ENCODE measurements at regions not wholly inside any gene's neighbourhood (a gene's known extent, or its start where the extent isn't known, plus 50 kb on each side); places are given as distances from the start of the nearest gene placed in this dataset.

GRCh38 chrX:39809331-39809730 is 288.4 kb downstream of the BCOR start:
- no peak overlapping the region for H3K4me3 ChIP-seq (ENCODE audit: low read length)
- H3K27ac ChIP-seq (ENCODE audit: low read depth, low read length) = no peak overlapping the region

GRCh38 chrX:39810901-39811300 is 286.9 kb downstream of the BCOR start:
- Histone ChIP-seq H3K4me3 (ENCODE audit: low read length) (no peak overlapping the region), H3K9me3 (ENCODE audit: control insufficient read depth, insufficient read depth, low read length) (no peaks in the 10 kb centered on the region), H3K4me2 (ENCODE audit: low read length) (no peak overlapping the region), H4K20me1 (ENCODE audit: control insufficient read depth, insufficient read depth, low read depth, low read length) (no peaks in the 10 kb centered on the region), H3K4me1 (ENCODE audit: control insufficient read depth, low read length) (peaks cover 8% of the 10 kb centered on the region), H3K27me3 (ENCODE audit: control insufficient read depth, low read length) (no peaks in the 10 kb centered on the region), H3K27ac (ENCODE audit: low read depth, low read length) (no peak overlapping the region), H3K79me2 (ENCODE audit: control insufficient read depth, low read length) (no peaks in the 10 kb centered on the region), H3K9me2 (replicated peaks; ENCODE audit: control insufficient read depth, low read length) (no peaks in the 10 kb centered on the region), H3K36me3 (ENCODE audit: control insufficient read depth, low read length) (no peaks in the 10 kb centered on the region), H3F3A (ENCODE audit: control insufficient read depth, insufficient read depth) (no peaks in the 10 kb centered on the region)
- TF ChIP-seq CTCF (IDR thresholded peaks at IDR 0.05; ENCODE audit: low read depth, low read length, poor library complexity, severe bottlenecking) = no peak
- no peak for TF ChIP-seq EZH2phosphoT487 (IDR thresholded peaks at IDR 0.05; ENCODE audit: borderline replicate concordance, low read length)

More at GRCh38 chrX:39809331-39809730, 288.4 kb downstream of the BCOR start:
- no peak overlapping the region for H3K4me2 ChIP-seq (ENCODE audit: low read length)
- H3K79me2 ChIP-seq (ENCODE audit: control insufficient read depth, low read length) = no peaks in the 10 kb centered on the region
- H3K27me3 ChIP-seq (ENCODE audit: control insufficient read depth, low read length) = no peaks in the 10 kb centered on the region
- TF ChIP-seq EZH2phosphoT487 (IDR thresholded peaks at IDR 0.05; ENCODE audit: borderline replicate concordance, low read length) = no peak
- no peak for TF ChIP-seq CTCF (IDR thresholded peaks at IDR 0.05; ENCODE audit: low read depth, low read length, poor library complexity, severe bottlenecking)
- H3K9me2 ChIP-seq (replicated peaks; ENCODE audit: control insufficient read depth, low read length) = no peaks in the 10 kb centered on the region
- H4K20me1 ChIP-seq (ENCODE audit: control insufficient read depth, insufficient read depth, low read depth, low read length) = no peaks in the 10 kb centered on the region
- H3K9me3 ChIP-seq (ENCODE audit: control insufficient read depth, insufficient read depth, low read length) = no peaks in the 10 kb centered on the region
- H3K4me1 ChIP-seq (ENCODE audit: control insufficient read depth, low read length) = no peaks in the 10 kb centered on the region
- H3K36me3 ChIP-seq (ENCODE audit: control insufficient read depth, low read length) = no peaks in the 10 kb centered on the region
- no peaks in the 10 kb centered on the region for H3F3A ChIP-seq (ENCODE audit: control insufficient read depth, insufficient read depth)

- Histone ChIP-seq H3K79me2 (ENCODE audit: control insufficient read depth, low read length) (no peaks in the 10 kb centered on the region), H3K9me2 (replicated peaks; ENCODE audit: control insufficient read depth, low read length) (no peaks in the 10 kb centered on the region), H3K4me2 (ENCODE audit: low read length) (no peak overlapping the region), H3K4me3 (ENCODE audit: low read length) (no peak overlapping the region), H3F3A (ENCODE audit: control insufficient read depth, insufficient read depth) (no peaks in the 10 kb centered on the region), H4K20me1 (ENCODE audit: control insufficient read depth, insufficient read depth, low read depth, low read length) (no peaks in the 10 kb centered on the region), H3K27ac (ENCODE audit: low read depth, low read length) (no peak overlapping the region), H3K27me3 (ENCODE audit: control insufficient read depth, low read length) (no peaks in the 10 kb centered on the region), H3K9me3 (ENCODE audit: control insufficient read depth, insufficient read depth, low read length) (no peaks in the 10 kb centered on the region), H3K36me3 (ENCODE audit: control insufficient read depth, low read length) (no peaks in the 10 kb centered on the region), H3K4me1 (ENCODE audit: control insufficient read depth, low read length) (peaks cover 9% of the 10 kb centered on the region)
- TF ChIP-seq CTCF (IDR thresholded peaks at IDR 0.05; ENCODE audit: low read depth, low read length, poor library complexity, severe bottlenecking) (no peak), EZH2phosphoT487 (IDR thresholded peaks at IDR 0.05; ENCODE audit: borderline replicate concordance, low read length) (no peak)
Observed at GRCh38 chrX:39811376-39811775, 286.4 kb downstream of the BCOR start.

All from DOHH2 (cell line).